Adrenal gland (tissue), 9 donors: ENCODE measurements at regions not wholly inside any gene's neighbourhood (a gene's known extent, or its start where the extent isn't known, plus 50 kb on each side); places are given as distances from the start of the nearest gene placed in this dataset.

Experiments used
- DNase-seq, 7 donors: peaks; one replicate each; pipeline ENCODE4 v3.0.0-alpha.2; 2019 to 2020
- H3K27ac ChIP-seq, 5 donors: fragments of 200-600 bp; sonication (generic) in 4 of 5; 1 replicate in 3 of 5; 2 replicates in 2 of 5; pipeline versions ENCODE4 v1.5.1 to v1.8.0; 2016 to 2020; ENCODE audit warnings: mild to moderate bottlenecking in 1 of 5
- H3K27me3 ChIP-seq: fragments of 200-600 bp; 2 replicates; pipeline ENCODE4 v1.8.0; 2021
- H3K36me3 ChIP-seq, 2 donors: fragments of 200-600 bp; replicated peaks in 1 of 2; 1 replicate in 1 of 2; 2 replicates in 1 of 2; pipeline versions ENCODE4 v1.5.1 to v1.8.0; 2018 to 2022
- H3K4me1 ChIP-seq, 2 donors: fragments of 200-600 bp; replicated peaks in 1 of 2; 1 replicate in 1 of 2; 2 replicates in 1 of 2; pipeline versions ENCODE4 v1.5.1 to v1.8.0; 2018 to 2021
- H3K4me3 ChIP-seq, 4 donors: fragments of 200-600 bp; sonication (generic) in 3 of 4; one replicate each; pipeline ENCODE4 v1.5.1; 2016 to 2018
- H3K9me3 ChIP-seq, 3 donors: fragments of 200-600 bp; sonication (generic) in 1 of 3; replicated peaks in 1 of 3; 1 replicate in 2 of 3; 2 replicates in 1 of 3; pipeline versions ENCODE4 v1.5.1 to v1.8.0; 2016 to 2021
- POLR2A ChIP-seq, 2 donors: fragments of 450-650 bp; IDR thresholded peaks; one replicate each; pipeline ENCODE4 v1.6.1; 2017; ENCODE audit warnings: antibody characterized with exemption in 2 of 2, mild to moderate bottlenecking in 2 of 2, moderate library complexity in 1 of 2
- WGBS, 4 donors: extraction: QIAGEN DNeasy Blood & Tissue Kit in 2 of 4; methylation state at CpG; one replicate each; pipeline versions ENCODE4 v1.1.5 to v1.1.7; 2013 to 2017; 5-methylcytosine and 5-hydroxymethylcytosine counted together
- intact Hi-C, 2 donors: fragments of 100-400 bp; cut with DNase I; formaldehyde crosslinking; loops; one replicate each; pipeline versions ENCODE4 v1.14.1 to v1.15.0; 2022 to 2023
- TF ChIP-seq, protein P1 (sequence below), 6 experiments: fragments of 450-650 bp in 4 of 6; fragments of 200-600 bp in 2 of 6; sonication (generic) in 1 of 6; IDR thresholded peaks; 1 replicate in 5 of 6; 2 replicates in 1 of 6; pipeline versions ENCODE4 v1.5.1 to v1.8.0; 2016 to 2021; ENCODE audit warnings: antibody characterized with exemption in 6 of 6, mild to moderate bottlenecking in 2 of 6, moderate library complexity in 1 of 6
- donor health status: healthy with polysubstance abuse.
- donor health status: Bipolar disorder and iron deficiency.
- donor health status: DM: yes; HTN: yes; CAD: no.
- donor health status: DM: no; HTN: no; CAD: no.
- donor health status: DM: no; HTN: no; CAD: no.

DNA sequence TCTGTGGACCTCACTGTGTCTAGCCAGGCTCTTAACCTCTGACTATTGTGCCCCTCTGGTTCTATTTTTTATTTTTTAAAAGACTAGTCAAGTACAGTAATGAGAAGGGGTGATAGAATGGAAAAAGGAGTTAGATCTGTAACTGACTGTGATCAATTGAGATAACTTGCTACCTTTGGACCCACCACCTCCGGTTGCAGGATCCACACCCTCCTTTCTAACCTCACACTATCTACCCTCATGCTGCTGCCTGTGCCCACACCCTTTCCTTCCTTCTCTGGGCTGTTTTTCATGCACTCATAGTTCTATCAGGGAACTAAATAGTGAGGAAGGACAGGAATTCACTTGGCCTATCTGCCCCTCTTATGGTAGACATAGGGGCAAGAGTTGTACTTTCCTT, 172.3 kb downstream of the KATNIP start:
- Histone ChIP-seq H3K27me3 (no peaks in the 10 kb centered on the region), H3K4me3 (no peak overlapping the region), H3K9me3 (no peaks in the 10 kb centered on the region), H3K27ac (peak overlapping the region in 1 of 5 donors; percentile 91), H3K36me3 (no peaks in the 10 kb centered on the region), H3K4me1 (no peaks in the 10 kb centered on the region)
- TF ChIP-seq, protein P1, sequence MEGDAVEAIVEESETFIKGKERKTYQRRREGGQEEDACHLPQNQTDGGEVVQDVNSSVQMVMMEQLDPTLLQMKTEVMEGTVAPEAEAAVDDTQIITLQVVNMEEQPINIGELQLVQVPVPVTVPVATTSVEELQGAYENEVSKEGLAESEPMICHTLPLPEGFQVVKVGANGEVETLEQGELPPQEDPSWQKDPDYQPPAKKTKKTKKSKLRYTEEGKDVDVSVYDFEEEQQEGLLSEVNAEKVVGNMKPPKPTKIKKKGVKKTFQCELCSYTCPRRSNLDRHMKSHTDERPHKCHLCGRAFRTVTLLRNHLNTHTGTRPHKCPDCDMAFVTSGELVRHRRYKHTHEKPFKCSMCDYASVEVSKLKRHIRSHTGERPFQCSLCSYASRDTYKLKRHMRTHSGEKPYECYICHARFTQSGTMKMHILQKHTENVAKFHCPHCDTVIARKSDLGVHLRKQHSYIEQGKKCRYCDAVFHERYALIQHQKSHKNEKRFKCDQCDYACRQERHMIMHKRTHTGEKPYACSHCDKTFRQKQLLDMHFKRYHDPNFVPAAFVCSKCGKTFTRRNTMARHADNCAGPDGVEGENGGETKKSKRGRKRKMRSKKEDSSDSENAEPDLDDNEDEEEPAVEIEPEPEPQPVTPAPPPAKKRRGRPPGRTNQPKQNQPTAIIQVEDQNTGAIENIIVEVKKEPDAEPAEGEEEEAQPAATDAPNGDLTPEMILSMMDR (IDR thresholded peaks at IDR 0.05), result no peak
- TF ChIP-seq POLR2A (IDR thresholded peaks at IDR 0.05), result no peak
- no peak for DNase-seq
- intact Hi-C loops, result no loop called here
- WGBS, 4 donors, result 80 to 96% (median 85%) methylated on average over 1 of the region's 1 CpG

DNA sequence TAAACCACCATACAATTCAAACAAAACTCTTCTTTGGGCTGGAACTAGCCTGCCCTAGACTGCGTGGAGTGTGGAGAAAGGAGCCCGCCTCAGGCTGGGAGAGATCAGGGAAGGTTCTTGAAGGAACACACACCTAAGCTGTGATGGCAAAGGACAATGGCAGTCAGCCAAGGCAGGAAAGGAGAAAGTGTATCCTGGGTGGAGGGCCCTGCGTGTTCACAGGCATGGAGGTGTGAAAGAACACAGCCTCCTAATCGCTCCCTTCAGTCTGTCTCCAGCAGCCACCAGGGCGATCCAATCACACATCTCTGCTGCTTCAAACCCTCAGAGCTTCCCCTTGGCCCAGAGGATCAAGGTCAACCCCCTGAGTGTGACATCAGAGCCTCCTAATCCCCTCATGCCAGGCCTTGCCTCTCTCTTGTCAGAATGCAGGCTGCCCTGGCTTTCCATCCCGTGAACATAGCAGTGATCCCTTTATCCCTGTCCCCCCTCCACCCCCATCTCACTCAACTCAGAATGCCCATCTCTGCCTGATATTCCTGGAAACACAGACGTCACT, 173.0 kb downstream of the KATNIP start:
- TF ChIP-seq, protein P1 (IDR thresholded peaks at IDR 0.05), result no peak
- TF ChIP-seq POLR2A (IDR thresholded peaks at IDR 0.05), result no peak
- Histone ChIP-seq H3K9me3 (no peaks in the 10 kb centered on the region), H3K27me3 (no peaks in the 10 kb centered on the region), H3K36me3 (no peaks in the 10 kb centered on the region), H3K4me1 (no peaks in the 10 kb centered on the region), H3K4me3 (no peak overlapping the region), H3K27ac (peak overlapping the region in 1 of 5 donors; percentile 3)
- DNase-seq, result no peak
- 90 to 97% (median 94%) methylated on average over 7 of the region's 7 CpGs for WGBS, 4 donors
- intact Hi-C loops, result no loop called here

DNA sequence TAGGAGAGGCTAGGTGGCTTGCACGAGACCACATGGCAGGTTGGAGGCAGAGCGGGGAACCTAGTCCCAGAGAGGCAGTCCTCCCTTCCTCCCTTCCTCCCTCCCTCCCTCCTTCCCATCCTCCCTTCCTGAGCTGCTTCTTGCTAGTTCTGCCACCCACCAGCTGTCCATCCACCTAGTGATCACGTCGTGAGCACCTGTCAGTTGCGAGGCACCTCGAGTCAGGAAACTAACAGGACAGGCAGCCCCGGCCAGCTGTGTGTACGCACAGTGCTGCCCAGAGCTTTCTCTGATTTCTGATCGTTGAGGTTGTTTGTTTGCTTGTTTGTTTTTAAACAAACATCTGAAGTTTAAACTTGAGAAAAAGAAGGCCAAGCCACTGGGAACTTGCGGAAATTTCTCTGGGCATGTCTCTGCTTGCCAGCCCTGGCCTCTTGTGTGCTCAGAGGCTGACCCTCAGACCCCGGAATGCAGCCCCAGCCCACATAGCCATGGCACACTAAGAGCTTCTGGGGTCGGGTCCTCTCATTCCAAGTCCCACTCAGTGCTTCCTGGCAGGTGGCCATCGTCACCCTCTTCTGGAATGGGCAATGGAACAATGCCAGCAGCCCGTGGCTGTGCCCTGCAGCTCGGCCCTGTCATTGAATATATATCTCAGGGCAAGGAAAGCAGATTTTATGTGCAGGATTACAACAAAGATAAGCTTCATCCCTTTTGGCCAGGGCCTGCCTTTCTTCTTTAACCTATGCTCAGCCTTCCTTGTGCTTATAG, 174.0 kb downstream of the KATNIP start:
- H3K27me3 ChIP-seq, result no peaks in the 10 kb centered on the region
- 83 to 93% (median 88%) methylated on average over 13 to 15 of the region's 15 CpGs for WGBS, 4 donors
- no peak for DNase-seq

DNA sequence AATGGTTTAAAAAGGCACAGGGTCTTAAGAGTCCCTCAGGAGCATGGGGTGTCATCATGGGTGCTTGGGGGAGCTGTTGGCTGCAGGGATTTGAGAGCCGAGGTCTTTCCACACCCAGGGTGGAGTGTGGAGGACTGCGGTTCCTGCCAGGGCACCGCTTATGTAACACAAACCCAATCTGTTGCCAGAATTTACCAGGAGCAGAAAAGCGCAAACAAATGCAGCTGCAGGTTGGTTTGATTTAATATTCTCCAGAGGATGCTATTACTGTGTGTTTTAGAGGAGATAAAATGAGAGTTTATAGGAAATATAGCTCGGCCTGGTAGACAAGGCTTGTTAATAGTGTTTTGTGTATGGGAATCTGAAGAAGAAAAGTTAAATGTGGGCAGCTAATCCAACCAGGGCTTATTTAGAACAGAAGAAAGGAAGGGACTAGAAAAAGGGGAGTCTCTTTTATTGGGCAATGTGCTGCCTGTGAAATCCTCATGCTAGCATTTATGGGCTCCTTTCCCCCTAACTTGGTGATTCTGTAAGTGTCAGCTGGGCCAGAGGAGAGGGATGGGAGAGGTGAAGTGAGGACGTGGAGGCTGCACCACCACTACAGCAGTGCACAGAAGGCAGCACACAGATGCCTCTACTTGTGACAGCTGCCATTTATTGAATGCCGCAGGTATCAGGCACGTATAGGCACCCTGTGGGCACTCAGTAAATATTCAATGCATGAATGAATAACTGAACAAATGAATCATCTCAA, 174.7 kb downstream of the KATNIP start:
- peak in 1 of 7 donors; percentile 66 for DNase-seq
- WGBS, 4 donors, result 71 to 84% (median 77%) methylated on average over 8 of the region's 8 CpGs
- no peak for TF ChIP-seq POLR2A (IDR thresholded peaks at IDR 0.05)
- TF ChIP-seq, protein P1 (IDR thresholded peaks at IDR 0.05), result no peak
- H3K27ac ChIP-seq, result no peak overlapping the region
- no peak overlapping the region for H3K4me3 ChIP-seq
- no peaks in the 10 kb centered on the region for H3K36me3 ChIP-seq
- intact Hi-C loops, result no loop called here
- H3K27me3 ChIP-seq, result no peaks in the 10 kb centered on the region
- H3K4me1 ChIP-seq, result no peaks in the 10 kb centered on the region
- no peaks in the 10 kb centered on the region for H3K9me3 ChIP-seq

More for the DNA sequence above, 174.0 kb downstream of the KATNIP start:
- TF ChIP-seq POLR2A (IDR thresholded peaks at IDR 0.05), result no peak
- TF ChIP-seq, protein P1 (IDR thresholded peaks at IDR 0.05), result no peak
- Histone ChIP-seq H3K4me3 (no peak overlapping the region), H3K27ac (no peak overlapping the region), H3K36me3 (no peaks in the 10 kb centered on the region), H3K4me1 (no peaks in the 10 kb centered on the region), H3K9me3 (no peaks in the 10 kb centered on the region)
- intact Hi-C loops, result no loop called here
